GM21390 (cell line): ENCODE measurements at regions not wholly inside any gene's neighbourhood (a gene's known extent, or its start where the extent isn't known, plus 50 kb on each side); places are given as distances from the start of the nearest gene placed in this dataset.

ENCODE experiments used
- ATAC-seq: cut with Tn5 transposase; IDR thresholded peaks from one replicate; pipeline ENCODE4 v1.9.1; 2021; ENCODE audit not compliant: unreplicated experiment

- no peak for ATAC-seq
These were observed 58.3 kb upstream of the LYST start for GRCh38 chr1:235925016-235925415.

- peak; percentile 64 for ATAC-seq
These were observed 56.8 kb upstream of the LYST start for GRCh38 chr1:235923466-235924021.

GRCh38 chr1:235920596-235921375, 54.1 kb upstream of the LYST start:
- ATAC-seq = no peak

GRCh38 chr1:235919833-235920441, 53.2 kb upstream of the LYST start:
- no peak for ATAC-seq

GRCh38 chr1:235919127-235919832, 52.6 kb upstream of the LYST start:
- ATAC-seq = no peak

- no peak for ATAC-seq
These were observed 51.8 kb upstream of the LYST start for GRCh38 chr1:235918465-235918864.

- ATAC-seq = no peak
These were observed 51.3 kb upstream of the LYST start for GRCh38 chr1:235918032-235918431.

- peak; percentile 89 for ATAC-seq
These were observed 50.6 kb upstream of the LYST start for GRCh38 chr1:235917267-235917811.
